GM21717 (cell line): ENCODE measurements at regions not wholly inside any gene's neighbourhood (a gene's known extent, or its start where the extent isn't known, plus 50 kb on each side); places are given as distances from the start of the nearest gene placed in this dataset.

Source experiments
- ATAC-seq: cut with Tn5 transposase; IDR thresholded peaks from one replicate; pipeline ENCODE4 v1.9.1; 2021; ENCODE audit warnings: mild to moderate bottlenecking, moderate library complexity; ENCODE audit not compliant: unreplicated experiment

GRCh38 chr5:51902512-51902911, 519.3 kb downstream of the ISL1 start:
- no peak for ATAC-seq

- ATAC-seq, result no peak
These were observed 525.0 kb downstream of the ISL1 start for GRCh38 chr5:51908215-51908614.

- no peak for ATAC-seq
These were observed 561.4 kb downstream of the ISL1 start for GRCh38 chr5:51944500-51945125.

DNA sequence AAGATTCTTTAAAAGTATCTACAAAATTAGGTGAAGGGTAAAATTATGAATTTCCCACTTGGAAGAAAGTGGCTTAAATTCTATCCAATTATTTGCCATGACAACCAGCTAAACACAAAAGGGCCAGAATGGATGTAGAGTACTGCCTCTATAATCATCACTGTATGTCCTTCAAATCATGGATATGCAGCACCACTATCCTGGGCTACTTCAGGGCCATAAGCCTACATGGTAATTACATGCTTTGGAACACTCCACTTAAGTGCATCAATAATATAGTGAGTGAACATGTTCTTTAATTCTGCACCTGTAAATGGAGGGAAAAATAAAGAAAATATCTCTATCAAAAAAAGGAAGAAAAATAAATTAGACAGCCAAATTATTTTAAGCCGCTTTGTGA, 575.2 kb downstream of the ISL1 start:
- ATAC-seq, result no peak

DNA sequence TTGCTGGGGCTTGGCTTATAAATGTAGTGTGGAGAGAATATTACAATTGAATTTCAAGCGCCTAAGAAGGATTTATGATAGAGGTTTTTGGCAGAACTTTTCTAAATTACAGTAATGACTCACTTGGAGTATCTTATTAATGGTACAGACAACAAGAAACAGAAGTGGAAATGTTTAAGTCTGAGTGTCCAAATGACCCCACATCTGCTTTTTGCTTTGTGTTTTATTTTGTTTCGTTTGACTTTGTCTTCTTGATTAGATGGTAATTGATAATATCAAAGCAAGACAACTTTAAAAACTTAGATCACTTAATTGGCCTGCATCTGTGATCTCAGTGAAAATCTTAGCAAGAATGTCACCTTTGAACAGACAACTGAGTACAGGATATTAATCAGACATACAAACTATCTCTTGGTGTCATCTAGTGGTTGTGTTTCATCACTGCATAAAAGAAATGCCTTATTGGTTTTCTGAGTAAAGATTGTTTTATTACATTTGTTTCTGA, 577.4 kb downstream of the ISL1 start:
- ATAC-seq, result no peak

DNA sequence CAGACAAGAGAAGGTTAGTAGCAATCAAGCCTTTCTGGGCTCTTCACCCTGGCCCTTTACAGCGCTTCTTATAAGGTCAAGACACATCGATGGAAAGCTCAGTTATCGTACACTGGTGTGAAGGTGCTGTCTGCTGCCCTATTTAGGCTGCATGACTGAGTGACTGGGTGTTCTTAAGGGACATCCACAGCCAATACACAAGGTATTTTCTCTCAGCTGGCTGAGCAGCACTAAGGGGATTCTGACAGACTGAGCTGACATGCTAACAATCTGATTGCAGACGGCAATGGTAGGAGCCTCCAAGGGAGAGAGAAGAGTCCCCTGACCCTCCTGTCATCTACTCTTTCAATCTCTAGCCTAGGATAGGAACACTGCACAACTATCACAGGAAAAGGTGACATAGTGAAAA, 577.9 kb downstream of the ISL1 start:
- ATAC-seq, result no peak

- no peak for ATAC-seq
These were observed 585.5 kb downstream of the ISL1 start for GRCh38 chr5:51968756-51969155.

GRCh38 chr5:51974834-51975233, 591.6 kb downstream of the ISL1 start:
- ATAC-seq, result no peak

- ATAC-seq, result no peak
These were observed 593.8 kb downstream of the ISL1 start for GRCh38 chr5:51977014-51977413.

DNA sequence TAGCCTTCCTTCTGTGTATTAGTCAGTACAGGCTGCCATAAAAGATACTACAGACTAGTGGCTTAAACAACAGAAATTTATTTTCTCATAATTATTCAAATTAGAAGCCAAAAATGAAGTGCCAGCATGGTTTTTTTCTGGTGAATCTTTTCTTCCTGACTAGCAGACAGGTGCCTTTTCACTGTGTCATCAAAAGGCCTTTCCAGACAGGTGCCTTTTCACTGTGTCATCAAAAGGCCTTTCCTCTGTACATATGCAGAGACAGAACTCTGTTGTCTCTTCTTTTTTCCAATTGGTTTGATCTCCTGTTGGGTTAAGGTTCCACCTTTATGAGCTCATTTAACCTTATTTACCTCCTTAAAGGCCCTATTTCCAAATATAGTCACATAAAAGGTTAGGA, 599.9 kb downstream of the ISL1 start:
- ATAC-seq, result no peak

DNA sequence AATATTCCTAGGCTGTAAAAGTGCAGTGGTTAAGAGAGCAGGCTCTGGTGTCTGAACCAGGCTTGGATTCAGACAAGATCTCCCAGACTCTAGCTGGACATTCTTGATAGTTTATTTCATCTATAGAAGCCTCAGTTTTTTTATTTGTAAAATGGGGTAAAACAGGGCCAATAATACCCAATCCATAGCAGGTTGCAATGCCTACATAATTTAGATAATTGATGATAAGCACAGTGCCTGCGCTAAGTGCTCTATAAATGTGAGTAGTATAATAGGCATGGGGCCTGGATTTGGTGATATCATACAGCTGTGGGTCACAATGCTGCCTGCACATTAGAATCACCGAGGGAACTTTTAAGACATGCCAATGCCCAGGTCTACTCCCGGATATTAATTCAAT, 603.5 kb downstream of the ISL1 start:
- no peak for ATAC-seq

GRCh38 chr5:51987239-51987638, 604.0 kb downstream of the ISL1 start:
- ATAC-seq, result no peak

- no peak for ATAC-seq
These were observed 604.5 kb downstream of the ISL1 start for GRCh38 chr5:51987669-51988209.

DNA sequence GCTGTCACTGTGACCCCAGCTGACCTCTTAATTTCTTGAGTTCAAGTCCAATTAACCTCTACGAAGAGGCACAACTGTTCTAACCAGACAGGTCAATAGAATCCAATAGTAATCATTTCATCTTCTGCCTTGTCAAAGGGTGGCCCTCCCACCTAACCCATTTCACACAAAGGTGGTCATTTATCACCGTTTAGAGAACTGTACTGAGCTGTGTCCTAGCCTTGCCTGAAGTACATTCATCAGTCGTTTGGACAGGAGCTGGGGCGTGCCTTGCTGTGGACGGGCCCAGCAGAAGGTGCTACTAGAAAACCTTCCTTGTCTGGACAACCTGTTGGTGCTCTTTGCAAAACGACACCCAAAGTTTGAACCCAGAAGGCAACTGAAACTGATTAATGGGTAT, 605.4 kb downstream of the ISL1 start:
- ATAC-seq, result no peak

- ATAC-seq, result no peak
These were observed 607.0 kb downstream of the ISL1 start for GRCh38 chr5:51990241-51990640.

DNA sequence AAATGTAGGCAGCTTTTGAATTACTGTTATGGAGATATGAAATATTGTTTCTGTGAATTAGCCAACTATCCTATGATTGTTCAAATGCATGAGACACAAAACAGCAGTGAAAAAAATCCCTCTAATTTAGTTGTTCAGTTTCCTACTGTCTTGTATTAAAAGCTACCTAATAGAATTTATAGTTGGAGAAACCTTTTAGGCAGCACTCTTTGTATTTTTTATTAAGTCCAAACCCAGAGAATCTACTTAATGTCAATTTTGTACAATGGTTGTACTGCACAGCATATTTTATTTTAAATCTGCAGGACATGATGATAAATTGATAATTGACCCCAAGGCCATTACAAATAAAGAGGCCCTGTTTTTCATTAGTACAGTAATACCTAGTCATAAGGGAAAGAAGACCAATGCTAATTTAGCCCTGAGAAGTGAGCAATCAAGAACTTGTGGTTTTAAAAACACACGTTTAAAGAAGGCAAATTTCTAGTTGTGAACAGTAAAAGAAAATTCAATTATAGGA, 607.5 kb downstream of the ISL1 start:
- ATAC-seq, result no peak

- ATAC-seq, result no peak
These were observed 608.7 kb downstream of the ISL1 start for GRCh38 chr5:51991940-51992339.

DNA sequence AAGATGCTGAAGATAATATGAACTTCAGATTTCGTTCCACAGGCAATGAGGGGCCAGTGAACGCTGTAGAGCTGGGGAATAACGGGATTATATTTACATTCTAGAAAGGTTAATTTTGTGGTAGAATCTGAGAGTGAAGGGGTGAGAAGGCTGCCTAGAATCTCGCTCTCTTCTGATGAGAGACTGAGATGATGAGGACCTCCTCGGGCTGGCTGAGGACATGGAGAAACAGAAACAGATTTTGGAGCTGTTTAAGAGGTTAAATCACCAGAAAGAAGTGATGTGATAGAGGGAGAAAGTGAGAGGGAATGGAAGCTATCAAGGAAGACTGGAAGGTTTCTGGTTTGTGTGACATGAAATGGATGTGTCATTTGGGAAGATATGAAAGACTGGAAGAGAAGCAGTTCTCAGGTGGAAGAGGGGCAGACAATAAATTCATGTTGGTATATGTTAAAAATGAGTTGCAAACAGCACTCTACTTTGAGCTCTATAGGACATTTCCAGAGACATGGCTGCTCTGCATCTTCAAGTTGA, 612.6 kb downstream of the ISL1 start:
- no peak for ATAC-seq

DNA sequence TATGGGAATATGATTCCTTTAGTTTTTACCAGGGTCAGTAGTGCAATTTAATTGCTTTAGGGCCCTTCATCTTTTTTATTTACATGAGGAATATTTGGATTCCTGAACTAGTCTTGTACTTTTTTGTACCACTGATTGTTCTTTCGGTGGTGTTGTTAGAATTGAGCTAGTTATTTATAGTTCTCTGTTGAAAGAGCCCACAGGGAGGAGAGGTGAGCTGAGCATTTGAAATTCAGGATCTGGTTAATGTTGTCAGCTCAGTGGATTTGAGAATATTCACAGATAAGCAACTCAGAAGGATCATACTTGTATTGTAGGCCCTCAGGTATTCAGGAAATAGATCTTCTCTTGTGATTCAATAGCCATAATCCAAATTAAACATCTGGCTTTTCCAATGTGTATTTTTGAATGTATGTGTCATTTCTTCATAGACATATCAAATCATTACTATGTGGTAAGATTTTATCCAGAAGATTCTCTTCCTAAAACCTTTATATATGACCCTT, 613.2 kb downstream of the ISL1 start:
- ATAC-seq, result no peak

DNA sequence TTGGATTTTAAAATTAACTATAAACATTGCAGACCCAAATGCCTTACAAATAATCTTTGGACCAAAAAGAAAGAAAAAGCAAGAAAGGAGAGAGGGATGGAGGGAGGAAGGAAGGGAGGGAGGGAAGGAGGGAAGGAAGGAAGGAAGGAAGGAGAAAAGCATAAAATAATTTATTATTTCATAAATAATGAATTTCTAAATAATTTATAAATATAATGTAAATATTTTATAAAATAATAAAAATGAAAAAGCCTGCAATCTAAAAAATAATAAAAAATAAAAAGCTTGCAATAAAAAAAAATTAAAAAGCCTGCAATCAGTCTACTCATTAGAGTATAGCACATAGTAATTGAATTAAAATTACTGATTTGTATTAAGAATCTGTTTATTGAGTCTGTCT, 614.3 kb downstream of the ISL1 start:
- no peak for ATAC-seq

- ATAC-seq, result no peak
These were observed 614.7 kb downstream of the ISL1 start for GRCh38 chr5:51997949-51998348.

DNA sequence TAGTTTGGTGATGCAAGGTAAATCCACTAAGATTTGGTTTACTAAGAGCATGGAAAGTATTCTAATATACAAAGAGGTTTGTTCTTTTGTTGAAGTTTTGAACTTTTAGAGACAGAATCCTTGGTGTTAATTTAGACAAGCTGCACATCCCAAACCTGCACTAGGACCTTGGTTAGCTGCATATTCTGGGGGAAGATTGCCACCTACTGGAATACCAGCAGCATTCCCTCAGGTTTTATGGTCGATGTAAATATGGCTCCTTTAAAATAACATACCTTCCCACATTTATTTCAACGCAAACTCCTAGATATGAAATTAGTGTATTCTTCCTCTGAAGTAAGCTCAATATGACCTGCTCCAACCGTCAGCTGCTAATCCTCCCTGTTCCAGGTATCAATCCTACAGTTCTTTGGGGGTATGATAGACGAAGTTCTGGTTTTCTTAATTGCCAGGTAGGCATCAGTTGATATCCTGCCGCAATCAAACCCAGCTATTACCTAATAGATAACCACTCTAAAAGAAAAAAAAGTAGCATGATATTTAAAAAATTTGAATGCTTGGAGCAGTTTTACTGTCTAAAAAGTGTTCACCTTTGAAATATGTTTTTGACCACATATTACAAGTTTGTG, 624.1 kb downstream of the ISL1 start:
- no peak for ATAC-seq
